H1 (cell line): ENCODE measurements at regions not wholly inside any gene's neighbourhood (a gene's known extent, or its start where the extent isn't known, plus 50 kb on each side); places are given as distances from the start of the nearest gene placed in this dataset.

Experiments
- CTCF ChIA-PET: fragments of 300-600 bp; sonication (Branson Sonifier 250); formaldehyde crosslinking; loops from one replicate; lab custom pipeline; 2021; ENCODE audit not compliant: partially characterized antibody; lab: Charles Lee
- POLR2A ChIA-PET: fragments of 300-600 bp; sonication (Branson Sonifier 250); formaldehyde crosslinking; loops from one replicate; lab custom pipeline; 2021; ENCODE audit warnings: inconsistent platforms; ENCODE audit not compliant: partially characterized antibody; lab: Charles Lee
- DNase-seq, 2 experiments: peaks; one replicate each; pipeline versions ENCODE4 v3.0.0 to v3.0.0-alpha.2; 2010 to 2022; ENCODE audit warnings: low spot score in 2 of 2, low read depth in 1 of 2, mixed read lengths in 1 of 2
- FAIRE-seq: peaks from 2 replicates; lab custom pipeline; 2011; peaks lifted over from hg19 to GRCh38; lab: Jason Lieb, UNC
- H2AFZ ChIP-seq: 2 replicates; pipeline ENCODE4 v1.8.1; 2012; ENCODE audit warnings: low read length, inconsistent platforms
- H2AK5ac ChIP-seq: 2 replicates; pipeline ENCODE4 v1.6.1; 2013; ENCODE audit warnings: low read depth, low read length
- H2BK120ac ChIP-seq: replicated peaks from 2 replicates; pipeline ENCODE3; 2013; ENCODE audit warnings: low read depth, low read length, inconsistent platforms
- H2BK12ac ChIP-seq: 2 replicates; pipeline ENCODE4 v1.6.1; 2013; ENCODE audit warnings: low read depth, low read length
- H2BK15ac ChIP-seq: 2 replicates; pipeline ENCODE4 v1.6.1; 2013; ENCODE audit warnings: low read length
- H2BK20ac ChIP-seq: 2 replicates; pipeline ENCODE4 v1.6.1; 2013; ENCODE audit warnings: low read length
- H2BK5ac ChIP-seq: 2 replicates; pipeline ENCODE4 v1.6.1; 2013; ENCODE audit warnings: low read depth, low read length
- H3K14ac ChIP-seq: 2 replicates; pipeline ENCODE4 v1.6.1; 2013; ENCODE audit warnings: inconsistent platforms; ENCODE audit not compliant: insufficient read length
- H3K18ac ChIP-seq: 2 replicates; pipeline ENCODE4 v1.6.1; 2013; ENCODE audit warnings: low read length; ENCODE audit errors: extremely low read depth
- H3K23ac ChIP-seq: 2 replicates; pipeline ENCODE4 v1.6.1; 2013; ENCODE audit warnings: inconsistent platforms; ENCODE audit not compliant: insufficient read length
- H3K23me2 ChIP-seq: 2 replicates; pipeline ENCODE4 v1.6.1; 2013; ENCODE audit warnings: low read depth, low read length
- H3K27ac ChIP-seq: 2 replicates; pipeline ENCODE4 v1.6.1; 2011; ENCODE audit warnings: low read depth, low read length, inconsistent platforms
- H3K27me3 ChIP-seq, 4 experiments: replicated peaks in 1 of 4; 1 replicate in 1 of 4; 2 replicates in 3 of 4; pipeline versions ENCODE4 v1.6.1 to v1.8.1; 2011 to 2013; ENCODE audit warnings: low read length in 3 of 4, mild to moderate bottlenecking in 3 of 4, inconsistent platforms in 2 of 4, mixed read lengths in 2 of 4, moderate library complexity in 1 of 4; ENCODE audit not compliant: control insufficient read depth in 3 of 4, insufficient read depth in 3 of 4; ENCODE audit errors: extremely low read depth in 1 of 4
- H3K36me3 ChIP-seq, 4 experiments: 2 replicates each; pipeline versions ENCODE4 v1.6.1 to v1.8.1; 2011 to 2013; ENCODE audit warnings: mild to moderate bottlenecking in 4 of 4, low read length in 3 of 4, moderate library complexity in 2 of 4, control low read depth in 1 of 4, inconsistent platforms in 1 of 4; ENCODE audit not compliant: insufficient read depth in 4 of 4, control insufficient read depth in 2 of 4
- H3K4ac ChIP-seq: replicated peaks from 2 replicates; pipeline ENCODE3; 2013; ENCODE audit warnings: low read length, low read depth, mixed read lengths, inconsistent platforms; ENCODE audit not compliant: insufficient read length
- H3K4me1 ChIP-seq, 4 experiments: replicated peaks in 1 of 4; 1 replicate in 1 of 4; 2 replicates in 3 of 4; pipeline versions ENCODE4 v1.6.1 to v1.8.1; 2011 to 2013; ENCODE audit warnings: low read length in 3 of 4, inconsistent platforms in 2 of 4, mixed read lengths in 1 of 4; ENCODE audit not compliant: insufficient read depth in 4 of 4, control insufficient read depth in 3 of 4
- H3K4me2 ChIP-seq, 2 experiments: 2 replicates each; pipeline versions ENCODE4 v1.6.1 to v1.8.1; 2011 to 2013; ENCODE audit warnings: low read depth in 2 of 2, low read length in 2 of 2, control low read depth in 1 of 2, inconsistent platforms in 1 of 2, mild to moderate bottlenecking in 1 of 2; ENCODE audit not compliant: insufficient read depth in 1 of 2
- H3K4me3 ChIP-seq, 4 experiments: fragments of 200-600, 300-600 bp in 1 of 4; sonication (generic), shearing (Covaris generic), sonication (Bioruptor Twin) in 1 of 4; 2 replicates each; pipeline versions ENCODE4 v1.5.1 to v1.8.1; 2011 to 2016; ENCODE audit warnings: low read length in 4 of 4, low read depth in 3 of 4, control low read depth in 2 of 4, inconsistent platforms in 2 of 4, mild to moderate bottlenecking in 2 of 4, mixed read lengths in 1 of 4, moderate library complexity in 1 of 4; ENCODE audit not compliant: insufficient read depth in 2 of 4; ENCODE audit errors: extremely low read depth in 1 of 4
- H3K56ac ChIP-seq: replicated peaks from 2 replicates; pipeline ENCODE3; 2013; ENCODE audit warnings: low read depth, mild to moderate bottlenecking, mixed read lengths, low read length, inconsistent platforms; ENCODE audit not compliant: insufficient read length
- H3K79me1 ChIP-seq: 2 replicates; pipeline ENCODE4 v1.6.1; 2013; ENCODE audit warnings: low read depth, low read length, control low read depth
- H3K79me2 ChIP-seq, 2 experiments: 2 replicates each; pipeline versions ENCODE4 v1.6.1 to v1.8.1; 2012 to 2013; ENCODE audit warnings: low read length in 2 of 2, mild to moderate bottlenecking in 2 of 2, inconsistent platforms in 1 of 2; ENCODE audit not compliant: insufficient read depth in 2 of 2, control insufficient read depth in 1 of 2
- H3K9ac ChIP-seq, 4 experiments: replicated peaks in 1 of 4; 1 replicate in 1 of 4; 2 replicates in 3 of 4; pipeline versions ENCODE4 v1.6.1 to v1.8.1; 2011 to 2013; ENCODE audit warnings: low read depth in 3 of 4, low read length in 3 of 4, control low read depth in 2 of 4, mild to moderate bottlenecking in 2 of 4, moderate library complexity in 2 of 4, inconsistent platforms in 1 of 4; ENCODE audit errors: extremely low read depth in 1 of 4
- H3K9me3 ChIP-seq, 2 experiments: 2 replicates each; pipeline versions ENCODE4 v1.6.1 to v1.8.1; 2012 to 2013; ENCODE audit warnings: mild to moderate bottlenecking in 2 of 2, moderate library complexity in 2 of 2, control low read depth in 1 of 2, inconsistent platforms in 1 of 2, low read depth in 1 of 2, low read length in 1 of 2, mixed read lengths in 1 of 2; ENCODE audit not compliant: insufficient read depth in 2 of 2
- H4K20me1 ChIP-seq, 2 experiments: replicated peaks in 1 of 2; 2 replicates each; pipeline versions ENCODE3 to v1.8.1; 2011 to 2013; ENCODE audit warnings: inconsistent platforms in 2 of 2, low read length in 2 of 2, mild to moderate bottlenecking in 1 of 2; ENCODE audit not compliant: insufficient read depth in 2 of 2, control insufficient read depth in 1 of 2
- H4K5ac ChIP-seq: 2 replicates; pipeline ENCODE4 v1.6.1; 2013; ENCODE audit warnings: low read length, low read depth, mixed read lengths, inconsistent platforms; ENCODE audit not compliant: insufficient read length
- H4K8ac ChIP-seq: 2 replicates; pipeline ENCODE4 v1.8.0; 2013; ENCODE audit warnings: mild to moderate bottlenecking, moderate library complexity, low read length, inconsistent platforms; ENCODE audit not compliant: insufficient read depth; ENCODE audit errors: extremely low read depth
- H4K91ac ChIP-seq: replicated peaks from 2 replicates; pipeline ENCODE3; 2013; ENCODE audit warnings: low read length, mixed read lengths, inconsistent platforms; ENCODE audit not compliant: insufficient read length
- CREB1 ChIP-seq: IDR thresholded peaks from 2 replicates; pipeline ENCODE4 v1.6.1; 2012; ENCODE audit warnings: inconsistent platforms
- EZH2 ChIP-seq: fragments of 200-600 bp; sonication (generic); IDR thresholded peaks from 2 replicates; pipeline ENCODE4 v1.7.1; 2012; ENCODE audit warnings: low read depth, mild to moderate bottlenecking, moderate library complexity, low read length, inconsistent platforms; ENCODE audit not compliant: severe bottlenecking
- WGBS, 2 experiments: shearing (Covaris generic) in 1 of 2; methylation state at CpG; one replicate each; pipeline versions ENCODE4 v1.1.6 to v1.1.7; 2013 to 2015; ENCODE audit warnings: low lambda C conversion rate in 2 of 2, mixed read lengths in 2 of 2, inconsistent platforms in 1 of 2, low coverage in 1 of 2, missing lambda C conversion rate in 1 of 2; ENCODE audit not compliant: insufficient replicate concordance in 2 of 2, insufficient coverage in 1 of 2, insufficient read length in 1 of 2; ENCODE audit errors: extremely low coverage in 1 of 2, missing lambda C conversion rate in 1 of 2; 5-methylcytosine and 5-hydroxymethylcytosine counted together

DNA sequence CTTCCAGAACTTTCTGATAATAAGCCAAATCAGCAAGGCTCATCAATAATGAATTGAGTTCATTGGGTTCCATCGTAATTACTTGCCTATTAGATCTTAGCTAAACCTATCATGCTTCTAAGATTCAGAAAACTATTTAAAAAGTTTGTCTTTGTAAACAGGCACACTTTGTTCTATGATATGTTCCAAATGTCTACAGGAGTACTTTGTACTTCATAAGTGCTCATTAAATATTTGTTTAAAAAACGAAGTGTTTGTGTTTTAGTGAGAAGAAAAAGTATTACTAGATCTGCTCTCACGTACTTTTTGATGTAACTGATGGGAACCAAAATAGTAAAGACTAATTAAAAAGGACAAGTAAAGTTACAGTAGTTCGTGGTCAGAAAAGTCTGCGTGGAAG is 172.8 kb upstream of the FLRT2 start:
- Histone ChIP-seq H3K18ac (no peak overlapping the region), H3K9ac (no peak overlapping the region), H4K5ac (no peak overlapping the region), H2BK12ac (no peak overlapping the region)
- WGBS, 2 experiments: 93% methylated on average over 5 of the region's 5 CpGs; no CpG with 5 or more reads in 1 of the 2 experiments
- FAIRE-seq: no peak
- TF ChIP-seq CREB1 (no peak), EZH2 (no peak)
- TF ChIP-seq, all 59 proteins: peak for 0
- no peaks in the 10 kb centered on the region for H3K4me1 ChIP-seq
- DNase-seq: no peak
- no peak overlapping the region for H3K4me3 ChIP-seq
- H3K14ac ChIP-seq: no peak overlapping the region
- H2AK5ac ChIP-seq: no peak overlapping the region
- H3K36me3 ChIP-seq: no peaks in the 10 kb centered on the region
- ChIA-PET POLR2A (no interaction called here), CTCF (no interaction called here)
- peaks cover 9 to 17% of the 10 kb centered on the region in 2 experiments for H3K9me3 ChIP-seq
- H4K8ac ChIP-seq: no peak overlapping the region
- no peak overlapping the region for H3K56ac ChIP-seq
- H3K27me3 ChIP-seq: peaks cover 0 to 1% (median 0%) of the 10 kb centered on the region in 4 experiments; a peak in 1 of 7 replicates
- no peak overlapping the region for H4K91ac ChIP-seq
- H3K4ac ChIP-seq: no peak overlapping the region
- no peak overlapping the region for H2BK15ac ChIP-seq
- H3K23me2 ChIP-seq: no peaks in the 10 kb centered on the region
- H2BK20ac ChIP-seq: no peak overlapping the region
- no peaks in the 10 kb centered on the region for H3K79me2 ChIP-seq
- H3K27ac ChIP-seq: no peak overlapping the region
- no peaks in the 10 kb centered on the region for H3K79me1 ChIP-seq
- H2AFZ ChIP-seq: no peak overlapping the region
- no peak overlapping the region for H2BK5ac ChIP-seq
- H3K23ac ChIP-seq: no peak overlapping the region
- no peaks in the 10 kb centered on the region for H4K20me1 ChIP-seq
- H3K4me2 ChIP-seq: no peak overlapping the region
- no peak overlapping the region for H2BK120ac ChIP-seq
